ENCODE measurements at regions not wholly inside any gene's neighbourhood (a gene's known extent, or its start where the extent isn't known, plus 50 kb on each side); places are given as distances from the start of the nearest gene placed in this dataset.

GRCh38 chr14:30077946-30078345 is 150.3 kb upstream of the PRKD1 start:
- DNase-seq: no peak

- no peak for DNase-seq
Measured at GRCh38 chr14:30078811-30079402, 151.3 kb upstream of the PRKD1 start.

- peak; percentile 65 for DNase-seq
Measured at GRCh38 chr14:30082486-30082885, 154.8 kb upstream of the PRKD1 start.

GRCh38 chr14:30084811-30085210 is 157.2 kb upstream of the PRKD1 start:
- DNase-seq: no peak

- no peak for DNase-seq
Measured at GRCh38 chr14:30085943-30086342, 158.3 kb upstream of the PRKD1 start.

DNA sequence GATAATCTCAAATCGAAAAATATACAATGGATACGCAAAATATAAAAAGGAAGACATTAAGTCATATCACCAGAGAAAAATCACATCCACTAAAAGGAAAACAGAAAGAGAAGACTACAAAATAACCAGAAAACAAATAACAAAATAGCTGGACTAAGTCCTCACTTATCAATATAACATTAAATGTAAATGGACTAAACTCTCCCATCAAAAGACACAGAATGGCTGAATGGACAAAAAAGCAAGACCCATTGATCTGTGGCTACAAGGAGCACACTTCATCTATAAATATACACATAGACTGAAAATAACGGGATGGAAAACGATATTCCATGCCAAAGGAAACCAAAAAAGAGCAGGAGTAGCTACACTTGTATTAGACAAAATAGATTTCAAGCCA is 161.0 kb upstream of the PRKD1 start:
- DNase-seq: no peak

GRCh38 chr14:30108975-30109700 is 181.5 kb upstream of the PRKD1 start:
- DNase-seq: no peak

DNA sequence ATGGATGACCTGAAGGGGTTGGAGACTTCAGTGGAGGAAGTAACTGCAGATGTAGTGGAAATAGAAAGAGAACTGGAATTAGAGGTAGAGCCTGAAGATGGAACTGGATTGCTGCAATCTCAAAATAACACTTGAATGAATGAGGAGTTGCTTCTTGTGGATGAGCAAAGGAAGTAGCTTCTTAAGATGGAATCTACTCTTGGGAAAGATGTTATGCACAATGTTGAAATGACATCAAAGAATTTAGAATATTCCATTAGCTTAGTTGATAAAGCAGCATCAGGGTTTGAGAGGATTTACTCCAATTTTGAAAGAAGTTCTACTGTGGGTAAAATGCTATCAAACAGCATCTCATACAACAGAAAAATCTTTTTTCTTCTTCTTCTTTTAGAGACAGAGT is 186.4 kb upstream of the PRKD1 start:
- DNase-seq: no peak

DNA sequence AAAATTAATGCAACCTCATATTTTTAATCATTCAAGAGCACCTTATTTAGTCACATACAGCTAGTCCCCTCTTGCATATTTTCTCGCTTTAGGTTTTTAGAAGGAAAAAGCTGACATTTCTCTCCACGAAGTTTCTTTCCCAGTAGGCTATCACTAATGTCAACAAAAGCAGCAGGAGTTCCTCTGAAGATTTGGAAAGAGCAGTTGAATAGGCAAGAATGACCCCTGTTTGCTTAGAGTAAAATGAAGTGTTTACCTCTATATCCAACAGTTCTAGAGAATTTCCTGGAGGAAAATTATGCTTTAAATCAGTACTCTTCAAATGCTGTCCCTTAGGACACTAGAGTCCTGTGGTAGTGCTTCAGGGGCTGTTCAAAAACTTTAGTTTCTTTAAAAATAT is 188.1 kb upstream of the PRKD1 start:
- DNase-seq: no peak

- no peak for DNase-seq
Measured at GRCh38 chr14:30118992-30119640, 191.5 kb upstream of the PRKD1 start.

- DNase-seq: no peak
Measured at GRCh38 chr14:30125322-30125979, 197.8 kb upstream of the PRKD1 start.

- no peak for DNase-seq
Measured at GRCh38 chr14:30129807-30130206, 202.2 kb upstream of the PRKD1 start.

DNA sequence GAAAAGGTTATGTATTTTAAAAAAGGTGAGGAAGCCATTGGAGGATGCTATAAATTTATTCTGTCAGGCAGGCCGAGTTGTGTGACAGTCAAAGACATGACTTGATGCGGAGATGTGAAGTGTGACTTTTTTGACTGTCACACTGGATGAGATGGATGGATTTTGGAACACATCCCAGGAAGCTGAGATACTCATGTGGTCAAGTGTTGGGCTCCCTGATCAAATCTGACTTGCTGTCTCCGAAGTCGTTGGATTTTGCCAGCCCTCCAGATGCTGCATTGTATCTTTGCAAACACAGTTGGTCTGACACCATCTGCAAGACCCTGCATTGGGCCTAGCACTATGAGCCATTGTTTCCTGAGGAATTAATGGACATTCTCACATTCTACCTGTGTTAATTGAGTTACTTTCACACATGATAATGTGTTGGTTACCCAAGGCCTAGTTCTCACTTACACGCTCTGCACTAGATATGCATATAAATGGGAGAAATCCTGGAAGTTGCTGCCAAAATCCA is 204.0 kb upstream of the PRKD1 start:
- no peak for DNase-seq

- no peak for DNase-seq
Measured at GRCh38 chr14:30132196-30132595, 204.5 kb upstream of the PRKD1 start.

GRCh38 chr14:30134936-30135335 is 207.3 kb upstream of the PRKD1 start:
- DNase-seq: no peak

- DNase-seq: no peak
Measured at GRCh38 chr14:30138567-30138966, 210.9 kb upstream of the PRKD1 start.

GRCh38 chr14:30142216-30142615 is 214.6 kb upstream of the PRKD1 start:
- DNase-seq: no peak

DNA sequence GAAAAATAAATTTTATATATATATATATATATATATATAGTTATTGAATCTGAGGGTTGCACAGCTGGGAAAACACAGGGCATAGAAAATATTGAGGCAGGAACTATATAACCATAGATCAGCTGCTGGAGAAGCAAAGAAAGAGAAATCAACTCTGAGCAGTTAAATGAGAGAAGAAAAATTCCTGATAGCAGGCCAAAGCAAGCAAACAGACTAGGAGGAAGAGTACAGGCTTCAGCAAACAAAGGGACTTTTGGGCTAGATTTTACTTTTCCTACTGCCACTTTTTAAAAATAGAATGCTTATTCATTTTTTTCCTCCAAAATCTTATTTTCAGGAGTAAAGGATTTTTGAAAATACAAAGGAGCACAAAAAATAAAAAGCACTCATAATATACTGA is 216.0 kb upstream of the PRKD1 start:
- DNase-seq: no peak

DNA sequence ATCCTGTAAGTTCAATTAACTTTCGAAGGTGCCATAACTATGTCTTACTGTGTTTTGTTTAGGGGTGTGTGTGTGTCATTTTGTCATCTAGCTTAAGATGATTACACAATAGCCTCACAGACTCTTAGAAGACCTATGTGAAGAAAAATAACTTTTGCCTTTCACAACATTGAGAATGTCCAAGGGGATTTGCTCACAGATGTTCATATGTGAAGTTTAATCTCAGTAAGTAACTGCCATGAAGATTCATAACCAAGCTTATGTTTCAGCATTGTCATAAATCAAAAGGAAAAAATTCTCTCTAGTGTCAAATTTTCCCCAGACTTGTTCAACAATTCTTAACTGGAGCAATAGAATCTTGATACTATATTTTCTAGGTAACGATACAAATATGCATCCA is 226.1 kb upstream of the PRKD1 start:
- no peak for DNase-seq

DNA sequence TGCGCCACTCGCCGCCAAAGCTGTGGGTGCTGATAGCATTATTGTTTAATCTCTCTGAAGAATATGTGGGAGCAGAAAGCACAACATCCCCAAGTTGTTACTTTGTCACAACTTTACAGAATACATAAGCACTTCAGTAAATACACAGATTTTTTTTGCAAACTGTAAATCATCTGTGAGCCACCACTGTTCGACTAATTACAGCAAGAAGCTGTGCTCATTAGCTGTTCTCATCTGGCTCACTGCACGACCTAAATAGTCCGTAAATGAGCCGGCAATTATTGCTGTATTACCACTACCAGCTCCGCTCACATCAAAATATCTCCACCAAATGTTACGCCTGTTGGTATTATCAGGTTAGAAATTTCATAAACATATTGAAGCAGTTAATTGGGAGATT is 228.9 kb upstream of the PRKD1 start:
- peak; percentile 52 for DNase-seq

GRCh38 chr14:30158299-30158698 is 230.7 kb upstream of the PRKD1 start:
- DNase-seq: no peak

GRCh38 chr14:30159374-30159773 is 231.7 kb upstream of the PRKD1 start:
- peak; percentile 23 for DNase-seq

DNA sequence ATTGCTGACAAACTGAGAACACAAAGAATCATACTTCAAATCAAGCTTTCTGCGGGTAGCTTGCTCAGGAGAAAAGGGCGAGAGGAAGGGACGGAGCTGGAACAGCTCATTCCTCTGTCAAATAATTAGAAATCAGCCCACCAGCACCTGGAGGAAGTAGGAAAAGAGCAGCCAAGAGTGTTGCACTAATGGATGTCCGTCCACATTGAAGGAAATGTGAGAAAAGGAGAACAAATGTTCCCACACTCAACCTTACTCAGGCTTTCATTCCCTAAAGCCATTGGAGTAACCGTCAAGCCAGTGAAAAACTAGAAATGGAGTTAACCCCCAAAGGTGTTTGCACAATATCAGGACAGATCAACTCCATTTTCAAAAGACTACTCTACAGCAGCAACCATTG is 233.0 kb upstream of the PRKD1 start:
- DNase-seq: no peak

DNA sequence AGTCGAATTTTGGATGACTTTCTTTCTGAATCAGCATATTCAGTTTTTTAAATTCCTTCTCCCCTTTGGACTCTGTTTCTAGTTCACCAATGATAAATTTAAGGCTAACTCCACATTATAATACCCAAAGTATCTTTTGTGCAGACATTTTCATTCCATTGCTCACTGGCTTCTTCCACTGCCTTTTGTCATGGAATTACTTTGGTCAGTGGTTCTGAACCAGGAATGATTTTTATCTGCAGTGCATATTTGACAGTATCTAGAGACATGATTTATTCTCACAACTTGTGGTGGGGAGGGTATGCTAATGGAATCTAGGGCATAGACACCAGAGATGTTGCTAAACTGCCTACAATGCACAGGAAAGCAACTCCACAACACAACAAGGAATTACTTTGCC is 234.4 kb upstream of the PRKD1 start:
- no peak for DNase-seq
